Astrocyte (in vitro differentiated cells and primary cell): ENCODE measurements at regions not wholly inside any gene's neighbourhood (a gene's known extent, or its start where the extent isn't known, plus 50 kb on each side); places are given as distances from the start of the nearest gene placed in this dataset.

Experiments used
- EZH2 ChIP-seq: IDR thresholded peaks from 2 replicates; pipeline ENCODE4 v1.6.1; 2012; ENCODE audit warnings: mild to moderate bottlenecking, low read length, inconsistent platforms; ENCODE audit not compliant: insufficient read depth
- TF ChIP-seq, protein P1 (sequence below): IDR thresholded peaks from 2 replicates; pipeline ENCODE4 v1.5.1; 2011; ENCODE audit warnings: low read depth, mild to moderate bottlenecking, inconsistent platforms, low read length, moderate library complexity; ENCODE audit not compliant: insufficient read depth

DNA sequence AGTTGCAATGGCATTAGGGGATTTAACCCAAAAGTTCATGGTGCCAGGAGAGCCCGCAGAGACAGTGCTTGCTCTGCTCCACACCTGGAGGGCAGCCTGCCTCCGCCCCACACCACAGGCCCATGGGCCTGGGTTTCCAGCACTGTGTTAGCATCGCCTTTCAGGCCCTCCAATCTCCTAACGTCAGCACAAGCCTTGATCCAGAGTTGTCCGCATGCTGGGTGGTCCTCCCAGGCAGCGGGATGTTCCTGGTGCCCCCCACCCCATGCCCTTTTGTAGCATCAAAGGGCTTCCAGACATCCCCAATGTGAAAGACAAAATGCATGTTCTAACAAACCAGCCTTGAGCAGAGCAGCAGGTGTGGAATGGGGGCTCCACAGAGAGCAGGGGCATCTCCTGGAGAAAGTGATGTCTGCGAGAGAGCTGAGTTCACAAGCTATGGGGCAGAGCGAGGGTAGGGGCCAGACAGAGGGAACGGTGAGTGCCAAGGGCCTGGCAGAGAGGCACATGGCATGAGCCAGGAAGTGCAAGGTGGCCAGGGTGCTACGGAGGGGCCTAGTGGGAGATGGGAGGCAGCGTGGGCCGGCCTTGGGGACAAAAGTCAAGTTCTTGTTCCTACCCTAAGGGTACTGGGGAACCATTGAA, 119.2 kb downstream of the CYP26B1 start:
- TF ChIP-seq, protein P1, sequence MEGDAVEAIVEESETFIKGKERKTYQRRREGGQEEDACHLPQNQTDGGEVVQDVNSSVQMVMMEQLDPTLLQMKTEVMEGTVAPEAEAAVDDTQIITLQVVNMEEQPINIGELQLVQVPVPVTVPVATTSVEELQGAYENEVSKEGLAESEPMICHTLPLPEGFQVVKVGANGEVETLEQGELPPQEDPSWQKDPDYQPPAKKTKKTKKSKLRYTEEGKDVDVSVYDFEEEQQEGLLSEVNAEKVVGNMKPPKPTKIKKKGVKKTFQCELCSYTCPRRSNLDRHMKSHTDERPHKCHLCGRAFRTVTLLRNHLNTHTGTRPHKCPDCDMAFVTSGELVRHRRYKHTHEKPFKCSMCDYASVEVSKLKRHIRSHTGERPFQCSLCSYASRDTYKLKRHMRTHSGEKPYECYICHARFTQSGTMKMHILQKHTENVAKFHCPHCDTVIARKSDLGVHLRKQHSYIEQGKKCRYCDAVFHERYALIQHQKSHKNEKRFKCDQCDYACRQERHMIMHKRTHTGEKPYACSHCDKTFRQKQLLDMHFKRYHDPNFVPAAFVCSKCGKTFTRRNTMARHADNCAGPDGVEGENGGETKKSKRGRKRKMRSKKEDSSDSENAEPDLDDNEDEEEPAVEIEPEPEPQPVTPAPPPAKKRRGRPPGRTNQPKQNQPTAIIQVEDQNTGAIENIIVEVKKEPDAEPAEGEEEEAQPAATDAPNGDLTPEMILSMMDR = no peak
- TF ChIP-seq EZH2 = no peak
